ENCODE measurements at regions not wholly inside any gene's neighbourhood (a gene's known extent, or its start where the extent isn't known, plus 50 kb on each side); places are given as distances from the start of the nearest gene placed in this dataset.

DNA sequence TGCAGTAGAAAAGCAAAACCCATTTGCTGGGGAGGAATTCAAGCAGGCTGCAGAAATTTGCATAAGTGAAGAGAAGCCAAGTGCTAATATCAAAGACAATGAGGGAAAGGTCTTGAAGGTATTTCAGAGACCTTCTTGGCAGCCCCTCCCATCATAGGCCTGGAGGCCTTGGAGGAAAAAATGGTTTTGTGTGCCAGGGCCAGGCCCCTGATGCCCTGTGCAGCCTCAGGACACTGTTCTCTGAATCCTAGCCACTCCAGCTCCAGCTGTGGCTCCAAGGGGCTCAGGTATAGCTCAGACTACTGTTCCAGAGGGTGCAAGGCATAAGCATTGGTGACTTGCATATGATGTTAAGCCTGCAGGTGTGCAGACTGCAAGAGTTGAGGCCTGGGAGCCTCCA, 463.2 kb upstream of the ATXN8OS start:
- TF ChIP-seq POLR2AphosphoS5 (IDR thresholded peaks at IDR 0.05; ENCODE audit: low read depth, low read length): no peak
- TF ChIP-seq, protein P1, sequence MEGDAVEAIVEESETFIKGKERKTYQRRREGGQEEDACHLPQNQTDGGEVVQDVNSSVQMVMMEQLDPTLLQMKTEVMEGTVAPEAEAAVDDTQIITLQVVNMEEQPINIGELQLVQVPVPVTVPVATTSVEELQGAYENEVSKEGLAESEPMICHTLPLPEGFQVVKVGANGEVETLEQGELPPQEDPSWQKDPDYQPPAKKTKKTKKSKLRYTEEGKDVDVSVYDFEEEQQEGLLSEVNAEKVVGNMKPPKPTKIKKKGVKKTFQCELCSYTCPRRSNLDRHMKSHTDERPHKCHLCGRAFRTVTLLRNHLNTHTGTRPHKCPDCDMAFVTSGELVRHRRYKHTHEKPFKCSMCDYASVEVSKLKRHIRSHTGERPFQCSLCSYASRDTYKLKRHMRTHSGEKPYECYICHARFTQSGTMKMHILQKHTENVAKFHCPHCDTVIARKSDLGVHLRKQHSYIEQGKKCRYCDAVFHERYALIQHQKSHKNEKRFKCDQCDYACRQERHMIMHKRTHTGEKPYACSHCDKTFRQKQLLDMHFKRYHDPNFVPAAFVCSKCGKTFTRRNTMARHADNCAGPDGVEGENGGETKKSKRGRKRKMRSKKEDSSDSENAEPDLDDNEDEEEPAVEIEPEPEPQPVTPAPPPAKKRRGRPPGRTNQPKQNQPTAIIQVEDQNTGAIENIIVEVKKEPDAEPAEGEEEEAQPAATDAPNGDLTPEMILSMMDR (IDR thresholded peaks at IDR 0.05): no peak
- TF ChIP-seq, protein P2, sequence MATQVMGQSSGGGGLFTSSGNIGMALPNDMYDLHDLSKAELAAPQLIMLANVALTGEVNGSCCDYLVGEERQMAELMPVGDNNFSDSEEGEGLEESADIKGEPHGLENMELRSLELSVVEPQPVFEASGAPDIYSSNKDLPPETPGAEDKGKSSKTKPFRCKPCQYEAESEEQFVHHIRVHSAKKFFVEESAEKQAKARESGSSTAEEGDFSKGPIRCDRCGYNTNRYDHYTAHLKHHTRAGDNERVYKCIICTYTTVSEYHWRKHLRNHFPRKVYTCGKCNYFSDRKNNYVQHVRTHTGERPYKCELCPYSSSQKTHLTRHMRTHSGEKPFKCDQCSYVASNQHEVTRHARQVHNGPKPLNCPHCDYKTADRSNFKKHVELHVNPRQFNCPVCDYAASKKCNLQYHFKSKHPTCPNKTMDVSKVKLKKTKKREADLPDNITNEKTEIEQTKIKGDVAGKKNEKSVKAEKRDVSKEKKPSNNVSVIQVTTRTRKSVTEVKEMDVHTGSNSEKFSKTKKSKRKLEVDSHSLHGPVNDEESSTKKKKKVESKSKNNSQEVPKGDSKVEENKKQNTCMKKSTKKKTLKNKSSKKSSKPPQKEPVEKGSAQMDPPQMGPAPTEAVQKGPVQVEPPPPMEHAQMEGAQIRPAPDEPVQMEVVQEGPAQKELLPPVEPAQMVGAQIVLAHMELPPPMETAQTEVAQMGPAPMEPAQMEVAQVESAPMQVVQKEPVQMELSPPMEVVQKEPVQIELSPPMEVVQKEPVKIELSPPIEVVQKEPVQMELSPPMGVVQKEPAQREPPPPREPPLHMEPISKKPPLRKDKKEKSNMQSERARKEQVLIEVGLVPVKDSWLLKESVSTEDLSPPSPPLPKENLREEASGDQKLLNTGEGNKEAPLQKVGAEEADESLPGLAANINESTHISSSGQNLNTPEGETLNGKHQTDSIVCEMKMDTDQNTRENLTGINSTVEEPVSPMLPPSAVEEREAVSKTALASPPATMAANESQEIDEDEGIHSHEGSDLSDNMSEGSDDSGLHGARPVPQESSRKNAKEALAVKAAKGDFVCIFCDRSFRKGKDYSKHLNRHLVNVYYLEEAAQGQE (IDR thresholded peaks at IDR 0.05; ENCODE audit: insufficient read depth in 1 of 2, low read depth in 2 of 2, low read length in 1 of 2): no peak
- TF ChIP-seq TCF7L2 (IDR thresholded peaks at IDR 0.05; ENCODE audit: low read depth, low read length): no peak
- TF ChIP-seq SIN3A (IDR thresholded peaks at IDR 0.05; ENCODE audit: borderline replicate concordance, insufficient read depth, low read depth, low read length): no peak
- ChIA-PET CTCF (no interaction called here), POLR2A (no interaction called here)
- H3K27ac ChIP-seq (ENCODE audit: low read length): no peak overlapping the region
- no peaks in the 10 kb centered on the region for H3K36me3 ChIP-seq (ENCODE audit: control insufficient read depth, insufficient read depth, low read length)
- intact Hi-C loops (cut with micrococcal nuclease; ENCODE audit: unreplicated experiment) (no loop called here), in situ Hi-C loops (cut with HindIII; ENCODE audit: low pct_unique_long_range_greater_than_20kb, low sequenced_read_pairs) (no loop called here)
- DNase-seq (ENCODE audit: low read depth, low spot score) (no peak), ATAC-seq (no peak)
- no peaks in the 10 kb centered on the region for H3K9me3 ChIP-seq (ENCODE audit: control insufficient read depth, insufficient read depth, low read depth, low read length)
- H3K4me1 ChIP-seq (ENCODE audit: control insufficient read depth, insufficient read depth, low read length): no peaks in the 10 kb centered on the region
- BruUV-seq (replicated peaks): no TSS peak
- H3K4me3 ChIP-seq (ENCODE audit: low read depth in 2 of 2, low read length in 2 of 2): no peak overlapping the region
- no peaks in the 10 kb centered on the region for H3K27me3 ChIP-seq (ENCODE audit: control insufficient read depth, insufficient read depth, low read length)

DNA sequence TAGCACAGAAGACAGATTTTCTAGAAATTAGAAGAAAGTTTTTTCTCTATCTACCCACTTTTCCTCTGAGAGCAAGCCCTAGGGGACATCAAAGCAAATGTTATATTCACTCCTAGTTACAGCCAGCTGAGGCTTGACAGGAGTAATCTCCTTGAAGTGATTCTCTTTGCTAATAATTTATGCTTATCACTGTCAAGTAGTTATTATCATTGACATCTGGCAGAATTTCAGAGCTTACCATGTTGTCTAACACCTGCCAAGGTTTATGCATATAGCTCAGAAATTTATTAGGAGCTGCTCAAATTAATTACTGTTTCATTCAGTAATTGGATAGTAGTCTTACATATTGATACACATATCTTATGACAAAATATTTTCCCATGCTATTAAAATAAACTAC, 465.9 kb upstream of the ATXN8OS start:
- no peaks in the 10 kb centered on the region for H3K9me3 ChIP-seq (ENCODE audit: control insufficient read depth, insufficient read depth, low read depth, low read length)
- ATAC-seq (no peak), DNase-seq (ENCODE audit: low read depth, low spot score) (no peak)
- H3K4me3 ChIP-seq (ENCODE audit: low read depth in 2 of 2, low read length in 2 of 2): no peak overlapping the region
- no peaks in the 10 kb centered on the region for H3K27me3 ChIP-seq (ENCODE audit: control insufficient read depth, insufficient read depth, low read length)
- H3K4me1 ChIP-seq (ENCODE audit: control insufficient read depth, insufficient read depth, low read length): no peaks in the 10 kb centered on the region
- intact Hi-C loops (cut with micrococcal nuclease; ENCODE audit: unreplicated experiment) (no loop called here), in situ Hi-C loops (cut with HindIII; ENCODE audit: low pct_unique_long_range_greater_than_20kb, low sequenced_read_pairs) (no loop called here)
- no peaks in the 10 kb centered on the region for H3K36me3 ChIP-seq (ENCODE audit: control insufficient read depth, insufficient read depth, low read length)
- TF ChIP-seq POLR2AphosphoS5 (IDR thresholded peaks at IDR 0.05; ENCODE audit: low read depth, low read length) (no peak), TCF7L2 (IDR thresholded peaks at IDR 0.05; ENCODE audit: low read depth, low read length) (no peak), SIN3A (IDR thresholded peaks at IDR 0.05; ENCODE audit: borderline replicate concordance, insufficient read depth, low read depth, low read length) (no peak)
- TF ChIP-seq, protein P1 (IDR thresholded peaks at IDR 0.05): no peak
- TF ChIP-seq, protein P2 (IDR thresholded peaks at IDR 0.05; ENCODE audit: insufficient read depth in 1 of 2, low read depth in 2 of 2, low read length in 1 of 2): no peak
- POLR2A ChIA-PET: no interaction called here
- CTCF ChIA-PET: no interaction called here
- BruUV-seq (replicated peaks): no TSS peak
- H3K27ac ChIP-seq (ENCODE audit: low read length): no peak overlapping the region
